ENCODE measurements at regions not wholly inside any gene's neighbourhood (a gene's known extent, or its start where the extent isn't known, plus 50 kb on each side); places are given as distances from the start of the nearest gene placed in this dataset.

DNA sequence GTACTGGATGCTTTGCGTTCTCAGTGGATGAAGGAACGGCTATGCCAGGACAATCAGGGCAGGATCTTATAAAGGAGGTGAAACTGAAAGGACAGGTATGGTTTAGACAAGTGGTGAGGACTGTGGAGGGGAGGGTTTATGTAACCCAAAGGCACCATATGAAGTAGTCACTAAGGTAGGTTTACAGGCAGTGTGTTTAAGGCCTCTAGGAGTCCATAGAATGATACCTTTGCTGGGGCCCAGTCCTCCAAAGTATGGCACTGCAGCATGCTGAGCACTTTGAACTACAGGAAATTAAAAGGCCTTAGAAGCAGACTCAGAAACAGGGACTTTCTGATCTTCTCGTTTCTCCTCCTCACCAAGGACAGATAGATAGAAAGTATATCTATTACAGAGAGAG, 304.7 kb upstream of the USP25 start:
- Histone ChIP-seq H3K4me3 (replicated peaks; ENCODE audit: insufficient read depth, low read length) (no peak overlapping the region), H3K27me3 (ENCODE audit: insufficient read depth, poor library complexity, severe bottlenecking) (no peaks in the 10 kb centered on the region), H3K27ac (replicated peaks) (no peak overlapping the region)
- TF ChIP-seq GABPA (IDR thresholded peaks at IDR 0.05; ENCODE audit: low read depth) = no peak
- TF ChIP-seq, protein P1, sequence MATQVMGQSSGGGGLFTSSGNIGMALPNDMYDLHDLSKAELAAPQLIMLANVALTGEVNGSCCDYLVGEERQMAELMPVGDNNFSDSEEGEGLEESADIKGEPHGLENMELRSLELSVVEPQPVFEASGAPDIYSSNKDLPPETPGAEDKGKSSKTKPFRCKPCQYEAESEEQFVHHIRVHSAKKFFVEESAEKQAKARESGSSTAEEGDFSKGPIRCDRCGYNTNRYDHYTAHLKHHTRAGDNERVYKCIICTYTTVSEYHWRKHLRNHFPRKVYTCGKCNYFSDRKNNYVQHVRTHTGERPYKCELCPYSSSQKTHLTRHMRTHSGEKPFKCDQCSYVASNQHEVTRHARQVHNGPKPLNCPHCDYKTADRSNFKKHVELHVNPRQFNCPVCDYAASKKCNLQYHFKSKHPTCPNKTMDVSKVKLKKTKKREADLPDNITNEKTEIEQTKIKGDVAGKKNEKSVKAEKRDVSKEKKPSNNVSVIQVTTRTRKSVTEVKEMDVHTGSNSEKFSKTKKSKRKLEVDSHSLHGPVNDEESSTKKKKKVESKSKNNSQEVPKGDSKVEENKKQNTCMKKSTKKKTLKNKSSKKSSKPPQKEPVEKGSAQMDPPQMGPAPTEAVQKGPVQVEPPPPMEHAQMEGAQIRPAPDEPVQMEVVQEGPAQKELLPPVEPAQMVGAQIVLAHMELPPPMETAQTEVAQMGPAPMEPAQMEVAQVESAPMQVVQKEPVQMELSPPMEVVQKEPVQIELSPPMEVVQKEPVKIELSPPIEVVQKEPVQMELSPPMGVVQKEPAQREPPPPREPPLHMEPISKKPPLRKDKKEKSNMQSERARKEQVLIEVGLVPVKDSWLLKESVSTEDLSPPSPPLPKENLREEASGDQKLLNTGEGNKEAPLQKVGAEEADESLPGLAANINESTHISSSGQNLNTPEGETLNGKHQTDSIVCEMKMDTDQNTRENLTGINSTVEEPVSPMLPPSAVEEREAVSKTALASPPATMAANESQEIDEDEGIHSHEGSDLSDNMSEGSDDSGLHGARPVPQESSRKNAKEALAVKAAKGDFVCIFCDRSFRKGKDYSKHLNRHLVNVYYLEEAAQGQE (IDR thresholded peaks at IDR 0.05; ENCODE audit: insufficient replicate concordance, low read depth) = no peak
- TF ChIP-seq, protein P2, sequence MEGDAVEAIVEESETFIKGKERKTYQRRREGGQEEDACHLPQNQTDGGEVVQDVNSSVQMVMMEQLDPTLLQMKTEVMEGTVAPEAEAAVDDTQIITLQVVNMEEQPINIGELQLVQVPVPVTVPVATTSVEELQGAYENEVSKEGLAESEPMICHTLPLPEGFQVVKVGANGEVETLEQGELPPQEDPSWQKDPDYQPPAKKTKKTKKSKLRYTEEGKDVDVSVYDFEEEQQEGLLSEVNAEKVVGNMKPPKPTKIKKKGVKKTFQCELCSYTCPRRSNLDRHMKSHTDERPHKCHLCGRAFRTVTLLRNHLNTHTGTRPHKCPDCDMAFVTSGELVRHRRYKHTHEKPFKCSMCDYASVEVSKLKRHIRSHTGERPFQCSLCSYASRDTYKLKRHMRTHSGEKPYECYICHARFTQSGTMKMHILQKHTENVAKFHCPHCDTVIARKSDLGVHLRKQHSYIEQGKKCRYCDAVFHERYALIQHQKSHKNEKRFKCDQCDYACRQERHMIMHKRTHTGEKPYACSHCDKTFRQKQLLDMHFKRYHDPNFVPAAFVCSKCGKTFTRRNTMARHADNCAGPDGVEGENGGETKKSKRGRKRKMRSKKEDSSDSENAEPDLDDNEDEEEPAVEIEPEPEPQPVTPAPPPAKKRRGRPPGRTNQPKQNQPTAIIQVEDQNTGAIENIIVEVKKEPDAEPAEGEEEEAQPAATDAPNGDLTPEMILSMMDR (IDR thresholded peaks at IDR 0.05; ENCODE audit: insufficient read depth, low read length) = no peak
- TF ChIP-seq SPI1 (IDR thresholded peaks at IDR 0.05; ENCODE audit: borderline replicate concordance, low read depth) = no peak
- TF ChIP-seq POLR2AphosphoS5 (IDR thresholded peaks at IDR 0.05; ENCODE audit: low read depth) = no peak
- DNase-seq (ENCODE audit: low read depth in 1 of 2, low spot score in 1 of 2) = no peak

DNA sequence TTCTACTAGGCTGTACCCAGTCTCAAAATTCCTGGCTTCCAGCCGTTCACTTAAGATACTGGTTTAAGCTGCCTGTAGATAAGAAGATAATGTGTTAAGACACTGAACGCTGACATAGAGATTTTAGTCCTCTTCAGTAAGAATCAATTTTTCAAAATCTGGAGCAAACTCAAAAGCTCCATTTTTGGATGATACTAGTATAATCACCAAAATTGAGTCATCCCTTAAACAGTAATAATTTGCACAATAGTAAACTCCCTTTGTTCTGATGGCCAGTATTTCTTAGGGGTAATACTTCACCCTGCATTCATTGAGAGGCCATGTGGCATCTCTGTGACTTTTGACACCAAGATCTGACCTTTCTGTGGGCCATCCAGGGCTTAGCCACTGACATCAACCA, 299.8 kb upstream of the USP25 start:
- Histone ChIP-seq H3K4me3 (replicated peaks; ENCODE audit: insufficient read depth, low read length) (no peak overlapping the region), H3K27me3 (ENCODE audit: insufficient read depth, poor library complexity, severe bottlenecking) (no peaks in the 10 kb centered on the region), H3K27ac (replicated peaks) (no peak overlapping the region)
- no peak for DNase-seq (ENCODE audit: low read depth in 1 of 2, low spot score in 1 of 2)
- TF ChIP-seq GABPA (IDR thresholded peaks at IDR 0.05; ENCODE audit: low read depth) (no peak), POLR2AphosphoS5 (IDR thresholded peaks at IDR 0.05; ENCODE audit: low read depth) (no peak), SPI1 (IDR thresholded peaks at IDR 0.05; ENCODE audit: borderline replicate concordance, low read depth) (no peak)
- TF ChIP-seq, protein P1 (IDR thresholded peaks at IDR 0.05; ENCODE audit: insufficient replicate concordance, low read depth) = no peak
- TF ChIP-seq, protein P2 (IDR thresholded peaks at IDR 0.05; ENCODE audit: insufficient read depth, low read length) = no peak

DNA sequence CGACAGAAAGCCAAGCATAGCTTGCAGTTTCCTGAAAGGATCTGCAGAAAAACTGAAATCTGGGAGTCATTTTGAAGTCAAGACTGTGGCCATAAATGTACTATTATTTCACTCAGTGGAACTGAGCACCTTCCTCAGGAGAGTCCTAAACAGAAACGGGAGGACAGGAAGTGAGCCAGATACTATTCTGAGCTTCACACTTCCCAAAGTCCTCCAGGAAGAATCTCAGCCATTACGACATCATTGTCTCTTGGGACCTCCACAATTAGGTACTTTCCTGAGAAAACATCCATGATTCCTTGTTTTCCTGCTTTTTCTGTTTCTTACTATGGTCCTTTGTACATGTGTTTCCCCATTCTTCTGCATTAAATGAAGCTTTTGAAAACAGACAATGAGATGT, 299.2 kb upstream of the USP25 start:
- Histone ChIP-seq H3K27me3 (ENCODE audit: insufficient read depth, poor library complexity, severe bottlenecking) (no peaks in the 10 kb centered on the region), H3K4me3 (replicated peaks; ENCODE audit: insufficient read depth, low read length) (no peak overlapping the region), H3K27ac (replicated peaks) (no peak overlapping the region)
- no peak for DNase-seq (ENCODE audit: low read depth in 1 of 2, low spot score in 1 of 2)
- TF ChIP-seq GABPA (IDR thresholded peaks at IDR 0.05; ENCODE audit: low read depth) (no peak), SPI1 (IDR thresholded peaks at IDR 0.05; ENCODE audit: borderline replicate concordance, low read depth) (no peak), POLR2AphosphoS5 (IDR thresholded peaks at IDR 0.05; ENCODE audit: low read depth) (no peak)
- TF ChIP-seq, protein P2 (IDR thresholded peaks at IDR 0.05; ENCODE audit: insufficient read depth, low read length) = no peak
- TF ChIP-seq, protein P1 (IDR thresholded peaks at IDR 0.05; ENCODE audit: insufficient replicate concordance, low read depth) = no peak
